GM12891 (cell line): ENCODE measurements at regions not wholly inside any gene's neighbourhood (a gene's known extent, or its start where the extent isn't known, plus 50 kb on each side); places are given as distances from the start of the nearest gene placed in this dataset.

Experiments used
- DNase-seq: peaks from one replicate; pipeline ENCODE4 v3.0.0; 2011; ENCODE audit warnings: low spot score; ENCODE audit not compliant: insufficient read length
- FAIRE-seq: peaks from 2 replicates; lab custom pipeline; 2011; peaks lifted over from hg19 to GRCh38; lab: Jason Lieb, UNC
- PAX5 ChIP-seq: IDR thresholded peaks from 2 replicates; pipeline ENCODE4 v1.6.1; 2011; ENCODE audit warnings: low read length, moderate library complexity, mild to moderate bottlenecking; ENCODE audit not compliant: insufficient read depth, severe bottlenecking
- POLR2A ChIP-seq: IDR thresholded peaks from 2 replicates; pipeline ENCODE4 v1.6.1; 2011; ENCODE audit warnings: low read depth, low read length, control low read depth
- POLR2AphosphoS5 ChIP-seq: IDR thresholded peaks from 2 replicates; pipeline ENCODE4 v1.6.1; 2011; ENCODE audit warnings: low read depth, low read length, control low read depth
- POU2F2 ChIP-seq: IDR thresholded peaks from 2 replicates; pipeline ENCODE4 v1.6.1; 2011; ENCODE audit warnings: low read depth, mild to moderate bottlenecking, control low read depth, low read length, moderate library complexity
- SPI1 ChIP-seq: IDR thresholded peaks from 2 replicates; pipeline ENCODE4 v1.6.1; 2011; ENCODE audit warnings: low read depth, low read length, control low read depth
- TAF1 ChIP-seq: IDR thresholded peaks from 2 replicates; pipeline ENCODE4 v1.6.1; 2011; ENCODE audit warnings: low read depth, low read length, control low read depth

DNA sequence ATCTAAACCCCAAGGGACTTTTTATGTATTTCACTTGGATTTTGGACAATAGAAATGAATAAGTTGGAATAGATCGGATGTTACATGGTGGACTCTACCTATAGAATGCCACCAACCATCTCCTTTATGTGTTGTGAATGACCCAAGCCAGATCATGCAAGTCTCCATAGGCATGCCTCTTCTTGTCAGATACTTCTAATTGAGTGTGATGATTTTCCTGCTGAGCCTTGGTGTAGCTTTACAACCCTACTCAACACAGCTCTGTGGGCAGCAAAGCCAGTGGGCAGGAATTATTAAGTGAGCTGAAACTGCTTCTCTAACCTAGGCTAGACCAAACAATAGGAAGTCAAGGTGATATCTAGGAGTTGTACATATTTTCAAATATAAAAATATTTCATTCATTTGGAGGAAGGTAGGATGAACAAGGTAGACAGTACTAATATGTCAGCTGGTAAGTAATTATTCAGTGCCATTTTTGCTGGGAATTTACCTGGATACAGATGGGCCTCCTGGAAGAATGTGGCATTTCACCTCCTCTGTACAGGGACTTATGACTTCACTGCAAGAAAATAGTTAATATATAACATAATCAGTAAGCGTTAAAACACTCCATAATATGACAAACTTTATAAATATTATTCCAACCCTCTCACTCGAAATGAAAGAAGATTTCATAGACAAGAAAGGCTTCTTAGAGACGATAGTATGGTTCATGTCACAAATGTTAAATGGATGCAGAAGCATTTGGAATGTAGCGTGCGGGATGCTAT is 298.0 kb upstream of the FAT1 start:
- no peak for DNase-seq
- TF ChIP-seq PAX5 (no peak), POLR2AphosphoS5 (no peak), POU2F2 (no peak), SPI1 (no peak), POLR2A (no peak)
- no peak for FAIRE-seq

DNA sequence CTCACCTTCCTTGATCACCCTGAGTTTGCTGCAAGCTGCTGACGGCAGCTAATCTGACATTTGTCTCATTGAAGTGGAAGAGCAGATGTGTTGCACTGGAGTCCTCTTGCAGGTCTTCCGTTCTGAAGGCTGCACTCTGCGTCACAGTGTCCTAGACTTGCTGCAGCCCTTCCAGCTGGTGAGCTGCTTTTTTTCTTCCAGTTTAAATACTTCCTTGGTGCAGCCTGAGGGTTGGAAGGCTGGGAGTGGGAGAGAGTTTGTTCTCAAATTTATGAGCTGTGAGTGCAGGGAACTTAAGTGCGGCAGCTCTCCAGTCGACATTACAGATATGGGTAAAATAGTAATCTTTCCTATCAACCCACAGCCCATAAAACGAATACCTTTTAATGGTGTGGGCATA is 303.6 kb upstream of the FAT1 start:
- no peak for TF ChIP-seq POLR2AphosphoS5
- no peak for TF ChIP-seq TAF1
- TF ChIP-seq PAX5, result no peak
- no peak for TF ChIP-seq POLR2A
- no peak for TF ChIP-seq POU2F2
- no peak for TF ChIP-seq SPI1
- no peak for FAIRE-seq
- DNase-seq, result no peak

DNA sequence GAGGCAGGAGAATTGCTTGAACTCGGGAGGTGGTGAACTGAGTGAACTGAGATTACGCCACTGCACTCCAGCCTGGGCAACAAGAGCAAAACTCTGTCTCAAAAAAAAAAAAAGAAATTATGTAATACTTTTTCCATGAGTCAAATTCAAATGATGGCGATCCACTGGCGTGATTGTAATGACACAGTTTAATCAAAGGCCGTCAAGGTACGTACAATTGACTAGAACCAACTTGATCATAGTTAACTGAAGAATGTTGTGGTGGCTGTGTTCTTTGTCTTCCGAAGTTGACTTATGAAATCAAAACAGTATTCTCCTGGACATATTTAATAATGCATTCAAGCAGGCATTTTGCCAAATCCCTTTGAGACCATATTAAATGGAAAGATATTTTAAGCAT is 318.6 kb upstream of the FAT1 start:
- TF ChIP-seq POLR2AphosphoS5 (no peak), POU2F2 (no peak), PAX5 (no peak), SPI1 (no peak), TAF1 (no peak), POLR2A (no peak)
- FAIRE-seq, result no peak

DNA sequence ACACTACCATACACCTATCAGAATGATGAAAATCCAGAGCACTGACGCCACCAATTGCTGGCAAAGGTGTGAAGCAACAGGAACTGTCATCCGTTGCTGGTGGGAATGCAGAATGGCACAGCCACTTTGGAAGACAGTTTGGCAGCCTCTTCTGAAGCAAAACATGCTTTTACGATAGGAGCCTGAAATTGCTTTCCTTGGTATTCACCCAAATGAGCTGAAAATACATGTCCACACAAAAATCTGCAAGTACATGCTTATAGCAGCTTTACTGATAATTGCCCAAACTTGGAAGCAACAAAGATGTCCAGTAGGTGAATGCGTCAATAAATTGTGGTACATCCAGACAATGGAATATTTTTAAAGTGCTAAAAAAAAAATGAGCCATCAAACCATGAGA is 322.8 kb upstream of the FAT1 start:
- TF ChIP-seq POLR2AphosphoS5 (no peak), PAX5 (no peak), TAF1 (no peak), POLR2A (no peak), SPI1 (no peak), POU2F2 (no peak)
- no peak for DNase-seq
- FAIRE-seq, result no peak

More for the DNA sequence above, 318.6 kb upstream of the FAT1 start:
- DNase-seq, result no peak

DNA sequence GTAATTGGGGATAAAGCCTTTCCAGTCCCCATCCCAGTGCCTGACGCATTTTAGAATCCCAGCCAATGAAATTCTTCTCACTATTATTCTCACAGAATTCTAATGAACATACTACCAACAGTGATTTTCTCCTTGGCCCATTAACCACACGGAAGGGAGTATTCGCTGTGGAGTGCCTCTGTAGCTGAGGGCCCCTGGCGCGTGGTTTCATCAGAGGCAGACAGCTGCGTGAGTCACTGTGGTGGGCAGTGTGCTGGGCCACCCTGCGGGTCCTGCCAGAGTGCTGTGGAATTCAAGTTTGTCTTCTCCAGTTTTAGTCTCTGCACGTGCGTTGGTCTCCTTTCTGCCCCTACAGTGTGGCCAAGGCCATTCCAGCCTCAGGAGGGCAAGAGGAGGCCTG is 335.4 kb upstream of the FAT1 start:
- DNase-seq, result no peak
- TF ChIP-seq POLR2AphosphoS5, result no peak
- no peak for TF ChIP-seq SPI1
- TF ChIP-seq TAF1, result no peak
- no peak for TF ChIP-seq PAX5
- TF ChIP-seq POU2F2, result no peak
- TF ChIP-seq POLR2A, result no peak
- FAIRE-seq, result no peak

DNA sequence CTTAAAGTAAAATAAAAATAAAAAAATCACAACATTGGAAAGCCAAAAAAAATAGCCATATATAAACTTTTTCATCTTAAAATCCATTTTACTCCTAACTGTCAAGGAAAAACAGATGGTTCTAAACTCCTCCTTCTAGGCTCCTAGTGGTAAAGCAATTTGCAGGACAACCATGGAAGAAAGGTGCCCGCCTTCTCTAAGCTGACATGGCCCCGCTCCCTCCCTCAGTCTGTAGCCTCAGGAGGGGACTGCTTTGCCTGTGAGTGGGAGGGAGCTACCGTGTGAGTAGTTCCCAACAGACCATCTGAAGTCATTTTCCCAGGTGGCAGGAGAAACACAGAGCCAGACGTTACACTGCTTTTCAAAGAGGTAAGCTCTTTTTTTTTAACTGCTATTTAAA is 336.2 kb upstream of the FAT1 start:
- TF ChIP-seq POU2F2 (no peak), PAX5 (no peak), POLR2A (no peak), SPI1 (no peak), POLR2AphosphoS5 (no peak), TAF1 (no peak)
- no peak for FAIRE-seq
- DNase-seq, result no peak

DNA sequence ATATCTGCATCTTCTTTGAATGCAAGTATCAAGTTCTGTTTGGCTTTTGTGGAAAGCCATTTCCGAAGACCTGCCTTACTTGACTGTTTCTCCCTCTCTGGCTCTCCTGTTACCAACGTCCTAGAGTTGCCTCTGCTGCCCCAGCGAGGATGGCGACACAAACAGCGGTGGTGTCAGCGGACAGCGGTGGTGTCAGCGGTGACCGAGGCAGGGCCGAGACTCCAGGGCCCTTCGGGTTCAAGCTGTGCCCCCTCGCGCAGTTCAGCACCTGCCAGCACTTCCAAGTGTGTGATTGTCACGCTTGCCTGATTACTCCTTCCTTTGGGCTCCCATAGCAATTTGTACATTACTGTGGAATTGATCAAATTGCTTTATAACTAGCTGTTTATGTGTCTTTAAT is 336.9 kb upstream of the FAT1 start:
- no peak for DNase-seq
- no peak for FAIRE-seq
- no peak for TF ChIP-seq TAF1
- no peak for TF ChIP-seq PAX5
- no peak for TF ChIP-seq SPI1
- TF ChIP-seq POLR2AphosphoS5, result no peak
- no peak for TF ChIP-seq POLR2A
- TF ChIP-seq POU2F2, result no peak

DNA sequence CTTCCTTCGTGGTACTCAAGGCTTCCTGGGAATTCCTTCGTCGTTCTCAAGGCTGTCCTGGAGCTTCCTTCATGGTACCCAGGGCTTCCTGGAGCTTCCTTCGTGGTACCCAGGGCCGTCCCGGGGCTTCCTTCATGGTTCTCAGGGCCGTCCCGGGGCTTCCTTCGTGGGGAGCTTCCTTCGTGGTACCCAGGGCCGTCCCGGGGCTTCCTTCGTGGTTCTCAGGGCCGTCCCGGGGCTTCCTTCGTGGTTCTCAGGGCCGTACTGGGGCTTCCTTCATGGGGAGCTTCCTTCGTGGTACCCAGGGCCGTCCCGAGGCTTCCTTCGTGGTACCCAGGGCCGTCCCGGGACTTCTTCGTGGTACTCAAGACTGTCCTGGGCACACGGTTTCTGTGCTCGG is 339.6 kb upstream of the FAT1 start:
- TF ChIP-seq POU2F2, result no peak
- TF ChIP-seq TAF1, result no peak
- TF ChIP-seq POLR2A, result no peak
- no peak for TF ChIP-seq POLR2AphosphoS5
- no peak for TF ChIP-seq SPI1
- no peak for TF ChIP-seq PAX5
- no peak for DNase-seq
- no peak for FAIRE-seq

DNA sequence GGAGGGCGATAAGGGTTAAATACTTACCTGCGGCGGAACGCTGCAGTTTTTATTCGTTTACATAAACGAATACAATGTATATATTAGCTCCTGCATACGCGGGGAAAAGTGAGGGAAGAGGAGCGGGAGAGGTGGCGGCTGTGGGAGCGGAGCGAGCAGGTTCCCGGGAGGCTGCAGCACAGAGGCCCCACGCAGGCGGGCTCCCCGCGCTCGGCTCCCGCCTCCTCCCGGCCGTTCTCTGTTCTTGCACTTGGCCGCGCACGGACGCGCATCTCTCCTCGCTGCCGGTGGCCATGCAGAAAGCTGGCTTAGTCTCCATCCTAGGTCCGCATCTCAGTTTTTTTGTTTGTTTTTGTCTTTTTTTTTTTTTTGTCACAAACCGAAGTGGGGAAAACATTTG is 340.4 kb upstream of the FAT1 start:
- no peak for FAIRE-seq
- DNase-seq, result no peak
- TF ChIP-seq TAF1, result no peak
- no peak for TF ChIP-seq POLR2AphosphoS5
- no peak for TF ChIP-seq SPI1
- TF ChIP-seq PAX5, result no peak
- no peak for TF ChIP-seq POLR2A
- TF ChIP-seq POU2F2, result no peak

DNA sequence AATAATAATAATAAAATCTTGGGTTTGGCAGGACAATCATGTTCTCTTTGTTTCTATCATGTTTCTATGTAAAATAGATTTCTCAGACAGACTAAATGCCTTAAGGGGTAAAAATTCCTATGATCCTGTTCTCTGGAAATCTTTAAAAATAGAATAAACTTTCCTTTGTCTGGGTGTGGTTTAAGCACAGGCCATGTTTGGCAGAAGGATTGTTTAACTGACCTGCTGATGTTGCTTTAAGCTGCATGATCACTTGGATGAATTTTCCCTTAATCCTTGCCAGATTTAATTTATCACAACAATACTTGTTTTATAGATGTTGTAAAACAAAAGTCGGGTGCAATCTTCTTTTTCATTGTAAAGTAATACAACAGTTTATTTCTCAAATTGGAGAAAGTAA is 341.7 kb upstream of the FAT1 start:
- DNase-seq (no peak), FAIRE-seq (no peak)

More for the DNA sequence above, 341.7 kb upstream of the FAT1 start:
- TF ChIP-seq SPI1 (no peak), POU2F2 (no peak), TAF1 (no peak), PAX5 (no peak), POLR2A (no peak), POLR2AphosphoS5 (no peak)
